Mucosa of rectum (tissue), 2 donors: ENCODE measurements at regions not wholly inside any gene's neighbourhood (a gene's known extent, or its start where the extent isn't known, plus 50 kb on each side); places are given as distances from the start of the nearest gene placed in this dataset.
"Not testable (repeated sequence)": the region's sequence is repeated elsewhere in the genome, so short reads cannot be mapped to it uniquely, and the experiment has no call there.

Experiments used
- H3K27ac ChIP-seq, 2 donors: one replicate each; pipeline ENCODE4 v1.7.0; 2013; ENCODE audit warnings: inconsistent platforms in 2 of 2, low read depth in 2 of 2, low read length in 2 of 2
- H3K27me3 ChIP-seq, 2 donors: one replicate each; pipeline ENCODE4 v1.7.0; 2013; ENCODE audit warnings: low read length in 2 of 2; ENCODE audit not compliant: control insufficient read depth in 2 of 2, insufficient read depth in 2 of 2
- H3K36me3 ChIP-seq, 2 donors: one replicate each; pipeline ENCODE4 v1.7.0; 2013; ENCODE audit warnings: low read length in 2 of 2; ENCODE audit not compliant: control insufficient read depth in 2 of 2, insufficient read depth in 2 of 2
- H3K4me1 ChIP-seq, 2 donors: one replicate each; pipeline ENCODE4 v1.7.0; 2013; ENCODE audit warnings: low read length in 2 of 2, mild to moderate bottlenecking in 1 of 2; ENCODE audit not compliant: control insufficient read depth in 2 of 2, insufficient read depth in 2 of 2
- H3K4me3 ChIP-seq, 2 donors: one replicate each; pipeline ENCODE4 v1.7.0; 2013; ENCODE audit warnings: low read length in 2 of 2
- H3K9ac ChIP-seq, 2 donors: one replicate each; pipeline ENCODE4 v1.7.0; 2013; ENCODE audit warnings: low read length in 2 of 2, low read depth in 1 of 2, mild to moderate bottlenecking in 1 of 2
- H3K9me3 ChIP-seq, 2 donors: one replicate each; pipeline ENCODE4 v1.7.0; 2013; ENCODE audit warnings: low read length in 2 of 2; ENCODE audit not compliant: control insufficient read depth in 2 of 2
- donor health status: healthy.
- donor health status: Normal muscosa, but diverticular disease.

GRCh38 chr16:86078711-86079110 is 179.7 kb downstream of the IRF8 start:
- not testable (repeated sequence) for H3K27me3 ChIP-seq, H3K9me3 ChIP-seq, H3K36me3 ChIP-seq, H3K27ac ChIP-seq, H3K4me1 ChIP-seq, H3K9ac ChIP-seq, H3K4me3 ChIP-seq

DNA sequence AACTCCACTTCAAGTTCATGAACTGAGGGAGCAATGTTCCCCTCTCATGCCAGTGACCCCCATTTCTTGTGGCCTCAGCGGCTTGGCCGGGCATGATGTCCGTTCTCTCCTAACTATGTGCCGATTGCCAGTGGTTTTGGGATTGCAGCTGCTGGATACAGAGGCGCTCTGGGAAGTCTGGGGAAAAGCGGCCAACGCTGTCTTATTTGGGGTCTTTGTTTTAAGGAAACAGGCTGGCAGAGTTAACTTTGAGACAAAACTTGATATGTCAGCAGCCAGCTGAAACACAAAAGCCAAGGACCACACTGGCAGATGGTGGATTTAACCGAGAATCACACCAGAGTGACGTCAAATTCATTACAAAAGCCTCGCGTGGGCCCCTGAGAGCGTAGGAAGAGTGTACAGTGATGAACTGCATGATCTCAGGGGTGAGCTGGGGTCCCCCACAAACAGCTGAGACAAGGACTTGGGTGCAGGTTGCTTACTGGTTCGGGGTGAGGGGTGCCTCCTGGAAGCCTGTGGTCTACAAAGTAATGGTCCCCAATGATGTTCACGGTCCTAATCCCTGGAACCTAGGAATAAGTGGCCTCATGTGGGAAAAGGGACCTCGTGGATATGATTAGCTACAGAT is 180.4 kb downstream of the IRF8 start:
- Histone ChIP-seq H3K4me3 (no peak overlapping the region), H3K27me3 (peaks cover 4 to 5% of the 10 kb centered on the region in 2 donors)

DNA sequence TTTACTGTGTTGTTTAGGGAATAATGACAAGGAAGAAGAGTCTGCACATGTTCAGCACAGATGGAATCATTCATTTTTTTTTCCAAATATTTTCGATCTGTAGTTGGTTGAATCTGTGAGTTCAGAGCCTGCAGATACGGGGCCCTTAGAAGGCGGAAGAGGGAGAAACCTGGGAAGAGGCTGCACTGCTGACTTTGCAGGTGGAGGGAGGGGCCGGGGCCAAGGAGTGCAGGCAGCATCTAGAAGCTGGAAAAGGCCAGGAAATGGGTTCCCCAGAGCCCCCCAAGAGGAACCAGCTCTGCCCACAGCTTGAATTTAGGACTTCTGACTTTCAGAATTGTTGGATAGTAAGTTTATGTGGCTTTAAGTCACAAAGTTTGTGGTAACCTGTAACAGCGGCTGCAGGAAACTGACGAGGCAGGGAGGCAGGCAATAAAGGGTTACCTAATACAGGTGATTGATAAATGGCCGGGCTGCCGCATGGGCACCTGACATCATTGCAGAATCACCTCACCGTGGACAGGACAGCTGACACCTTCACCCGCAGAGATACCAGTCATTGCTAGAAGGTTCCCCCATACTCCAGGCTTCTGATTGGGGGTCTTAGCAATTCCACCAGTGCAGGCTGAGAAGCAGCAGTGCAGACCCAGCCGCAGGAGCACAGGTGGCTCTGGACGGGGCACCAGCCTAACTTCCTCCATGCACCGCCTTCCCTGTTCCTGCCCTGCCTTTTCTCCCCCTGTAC is 181.3 kb downstream of the IRF8 start:
- H3K9ac ChIP-seq, result no peak overlapping the region
- H3K27ac ChIP-seq, result no peak overlapping the region
- H3K9me3 ChIP-seq, result no peaks in the 10 kb centered on the region
- H3K4me3 ChIP-seq, result no peak overlapping the region
- H3K27me3 ChIP-seq, result peaks cover 4 to 5% of the 10 kb centered on the region in 2 donors
- no peaks in the 10 kb centered on the region for H3K4me1 ChIP-seq
- no peaks in the 10 kb centered on the region for H3K36me3 ChIP-seq

More for the DNA sequence above, 180.4 kb downstream of the IRF8 start:
- H3K36me3 ChIP-seq, result no peaks in the 10 kb centered on the region
- H3K9me3 ChIP-seq, result no peaks in the 10 kb centered on the region
- no peaks in the 10 kb centered on the region for H3K4me1 ChIP-seq
- no peak overlapping the region for H3K27ac ChIP-seq
- no peak overlapping the region for H3K9ac ChIP-seq

- H3K27ac ChIP-seq, result no peak overlapping the region
- no peak overlapping the region for H3K9ac ChIP-seq
- H3K27me3 ChIP-seq, result peaks cover 4 to 5% of the 10 kb centered on the region in 2 donors
- H3K4me1 ChIP-seq, result no peaks in the 10 kb centered on the region
- H3K36me3 ChIP-seq, result no peaks in the 10 kb centered on the region
- no peaks in the 10 kb centered on the region for H3K9me3 ChIP-seq
- no peak overlapping the region for H3K4me3 ChIP-seq
These were observed 182.0 kb downstream of the IRF8 start for GRCh38 chr16:86080982-86081381.

- H3K9me3 ChIP-seq, result no peaks in the 10 kb centered on the region
- H3K27me3 ChIP-seq, result peaks cover 4 to 5% of the 10 kb centered on the region in 2 donors
- H3K9ac ChIP-seq, result no peak overlapping the region
- no peaks in the 10 kb centered on the region for H3K4me1 ChIP-seq
- no peaks in the 10 kb centered on the region for H3K36me3 ChIP-seq
- no peak overlapping the region for H3K27ac ChIP-seq
- no peak overlapping the region for H3K4me3 ChIP-seq
These were observed 183.6 kb downstream of the IRF8 start for GRCh38 chr16:86082418-86083030.

DNA sequence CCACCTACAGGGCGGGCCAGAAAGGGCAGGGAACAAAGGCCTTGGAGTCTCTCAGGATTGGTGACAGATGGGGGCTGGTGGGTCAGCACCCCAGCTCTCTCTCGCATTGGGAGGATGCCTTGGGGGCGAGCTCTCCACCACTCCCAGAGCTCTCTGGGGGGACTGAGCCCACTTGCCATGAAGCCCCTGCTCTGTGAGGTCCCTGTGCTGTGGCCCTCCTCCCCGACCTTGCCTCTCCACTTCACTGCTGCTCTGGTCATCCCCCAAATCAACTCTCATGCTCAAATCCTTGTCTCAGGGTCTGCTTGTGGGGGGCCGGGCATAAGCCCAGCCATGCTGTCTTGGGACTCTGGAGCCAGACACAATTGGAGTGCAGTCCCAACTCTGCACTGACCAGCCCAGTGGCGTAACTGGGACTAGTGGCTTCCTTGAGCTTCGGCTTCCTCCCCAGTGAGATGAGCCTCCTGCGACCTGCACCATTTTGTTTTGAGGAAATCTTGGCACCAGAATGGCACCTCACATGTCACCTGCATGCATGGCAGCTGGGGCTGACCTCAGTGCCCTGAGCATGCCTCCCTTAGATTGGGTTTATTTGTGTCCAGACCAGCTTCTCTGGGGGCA is 184.5 kb downstream of the IRF8 start:
- H3K4me1 ChIP-seq, result no peaks in the 10 kb centered on the region
- no peaks in the 10 kb centered on the region for H3K36me3 ChIP-seq
- H3K27ac ChIP-seq, result no peak overlapping the region
- no peak overlapping the region for H3K9ac ChIP-seq
- H3K9me3 ChIP-seq, result no peaks in the 10 kb centered on the region
- H3K27me3 ChIP-seq, result peaks cover 3 to 4% of the 10 kb centered on the region in 2 donors
- H3K4me3 ChIP-seq, result no peak overlapping the region

- H3K4me3 ChIP-seq, result no peak overlapping the region
- H3K9me3 ChIP-seq, result no peaks in the 10 kb centered on the region
- H3K9ac ChIP-seq, result no peak overlapping the region
- no peaks in the 10 kb centered on the region for H3K36me3 ChIP-seq
- H3K4me1 ChIP-seq, result no peaks in the 10 kb centered on the region
- H3K27ac ChIP-seq, result no peak overlapping the region
- H3K27me3 ChIP-seq, result peaks cover 2 to 4% of the 10 kb centered on the region in 2 donors
These were observed 186.2 kb downstream of the IRF8 start for GRCh38 chr16:86085161-86085611.

GRCh38 chr16:86085795-86086194 is 186.8 kb downstream of the IRF8 start:
- no peaks in the 10 kb centered on the region for H3K36me3 ChIP-seq
- H3K27ac ChIP-seq, result no peak overlapping the region
- no peak overlapping the region for H3K4me3 ChIP-seq
- H3K9ac ChIP-seq, result no peak overlapping the region
- H3K9me3 ChIP-seq, result no peaks in the 10 kb centered on the region
- peaks cover 0 to 4% of the 10 kb centered on the region in 2 donors for H3K27me3 ChIP-seq
- no peaks in the 10 kb centered on the region for H3K4me1 ChIP-seq

GRCh38 chr16:86086471-86086870 is 187.5 kb downstream of the IRF8 start:
- Histone ChIP-seq H3K27ac (no peak overlapping the region), H3K9ac (no peak overlapping the region), H3K36me3 (no peaks in the 10 kb centered on the region), H3K4me1 (no peaks in the 10 kb centered on the region), H3K9me3 (no peaks in the 10 kb centered on the region), H3K4me3 (no peak overlapping the region), H3K27me3 (peaks cover 0 to 4% of the 10 kb centered on the region in 2 donors)
